ENCODE measurements at regions not wholly inside any gene's neighbourhood (a gene's known extent, or its start where the extent isn't known, plus 50 kb on each side); places are given as distances from the start of the nearest gene placed in this dataset.
"Not testable (repeated sequence)": the region's sequence is repeated elsewhere in the genome, so short reads cannot be mapped to it uniquely, and the experiment has no call there.

DNA sequence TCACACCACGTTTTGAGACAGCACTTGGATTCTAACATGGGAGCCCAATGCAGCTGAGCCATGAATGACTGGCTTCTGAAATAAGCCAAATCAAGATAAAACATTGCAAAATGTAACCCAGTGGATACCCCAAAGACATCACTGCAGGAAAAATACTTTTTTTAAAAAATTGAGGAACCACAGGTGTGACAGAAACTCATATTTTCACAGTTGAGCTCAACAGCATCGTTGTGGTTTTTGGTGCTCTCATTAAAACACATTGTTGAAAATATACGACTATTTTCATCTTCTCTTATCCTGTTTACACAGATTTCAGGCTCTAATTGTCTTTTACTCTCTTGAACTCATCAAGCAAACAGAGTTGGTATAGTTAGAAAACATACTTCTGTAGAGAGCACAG is 429.3 kb upstream of the VRK2 start:
- DNase-seq: no peak

DNA sequence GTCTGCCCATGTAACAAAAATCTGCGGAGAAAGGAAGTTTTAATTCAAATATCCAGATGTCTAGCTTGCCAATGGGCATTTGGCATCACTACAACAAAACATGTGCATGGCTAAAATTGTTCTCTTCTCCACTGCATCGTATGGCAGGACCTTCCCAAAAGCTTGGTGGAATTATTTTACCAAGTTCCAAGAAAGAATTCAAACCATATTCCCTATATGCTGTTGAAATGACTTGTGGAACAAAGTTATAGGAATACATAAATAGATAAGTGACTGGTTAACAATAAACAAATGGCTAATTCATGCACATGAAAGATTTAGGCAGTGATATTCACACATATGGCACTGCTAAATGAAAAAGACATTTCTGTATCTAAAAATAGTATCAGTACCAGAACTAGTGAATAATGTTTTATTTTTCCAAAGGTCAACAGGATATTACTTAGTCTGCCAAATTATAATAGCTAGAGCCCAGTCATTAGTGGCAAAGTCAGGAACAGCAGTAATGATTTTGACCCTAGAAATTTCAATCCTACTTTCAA is 425.4 kb upstream of the VRK2 start:
- no peak for DNase-seq

DNA sequence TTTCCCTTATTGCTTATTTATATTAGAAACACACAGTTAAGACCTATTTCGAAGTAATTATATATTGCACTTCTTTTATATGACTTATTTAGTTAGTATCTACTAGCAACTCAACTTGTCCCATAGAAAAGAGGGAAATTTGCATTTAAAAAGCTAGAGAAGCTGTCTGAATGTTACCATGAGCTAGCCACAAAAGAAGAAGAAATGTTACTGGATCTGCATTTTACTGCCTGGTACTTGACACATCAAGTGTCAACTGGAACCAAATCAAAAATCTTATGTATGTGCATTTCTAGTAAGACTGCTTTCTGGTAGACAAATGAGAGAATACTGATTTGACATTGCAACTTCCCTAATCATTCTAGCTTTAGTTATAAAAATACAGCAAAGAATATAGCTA is 424.6 kb upstream of the VRK2 start:
- no peak for DNase-seq

DNA sequence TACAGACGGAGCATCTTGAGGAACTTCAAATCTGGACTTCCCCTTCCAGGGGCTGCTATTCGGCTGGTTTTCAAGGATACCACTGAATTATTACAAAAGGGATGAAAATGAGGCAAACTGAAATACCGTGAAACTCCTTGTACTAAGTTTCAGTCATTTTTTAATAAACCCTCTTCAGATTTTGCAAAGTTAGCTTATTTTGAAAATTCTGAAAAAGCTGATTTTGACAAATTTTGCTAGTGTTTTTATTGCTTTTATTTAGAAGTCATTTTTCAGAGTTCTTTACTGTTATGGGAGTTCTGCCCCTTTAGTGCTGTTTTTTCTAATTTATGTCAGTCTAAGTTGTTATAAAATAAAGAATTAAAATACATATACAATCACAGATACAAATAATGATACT is 390.4 kb upstream of the VRK2 start:
- no peak for DNase-seq

DNA sequence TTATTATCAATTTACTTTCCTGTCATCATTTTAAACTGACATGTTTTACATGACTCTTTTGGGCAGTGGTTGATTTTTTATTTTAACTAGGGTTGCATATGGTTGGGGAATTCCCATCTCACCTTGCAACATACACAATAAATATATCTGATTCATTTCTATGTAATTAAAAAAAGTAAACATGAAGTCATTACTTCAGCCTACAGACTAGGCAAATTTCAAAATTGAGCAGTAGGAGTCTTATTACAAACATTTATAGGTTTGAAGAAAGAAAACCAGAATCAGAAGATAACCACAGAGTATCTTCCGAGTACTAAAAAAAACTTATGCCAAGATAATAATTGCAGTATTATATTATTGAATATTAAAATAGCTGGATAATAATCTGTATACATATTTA is 377.0 kb upstream of the VRK2 start:
- no peak for DNase-seq

DNA sequence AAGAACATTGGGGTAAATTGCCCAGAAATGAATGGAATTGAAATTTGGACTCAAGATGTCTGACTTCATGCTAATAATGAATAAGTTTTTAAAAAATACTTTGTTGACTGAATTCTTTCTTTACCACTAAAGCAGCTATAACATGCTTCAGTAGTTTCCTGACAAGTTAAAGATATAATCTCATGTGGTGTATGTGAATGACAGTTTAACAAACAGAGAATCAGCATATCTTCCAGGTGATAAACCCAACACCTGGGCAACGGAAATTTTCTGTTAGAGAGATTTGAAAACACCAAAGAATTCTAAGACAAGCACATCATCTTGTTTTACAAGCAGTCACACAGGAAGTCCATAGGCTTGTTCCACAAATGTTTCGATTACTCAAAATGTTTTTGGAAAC is 372.6 kb upstream of the VRK2 start:
- no peak for DNase-seq

DNA sequence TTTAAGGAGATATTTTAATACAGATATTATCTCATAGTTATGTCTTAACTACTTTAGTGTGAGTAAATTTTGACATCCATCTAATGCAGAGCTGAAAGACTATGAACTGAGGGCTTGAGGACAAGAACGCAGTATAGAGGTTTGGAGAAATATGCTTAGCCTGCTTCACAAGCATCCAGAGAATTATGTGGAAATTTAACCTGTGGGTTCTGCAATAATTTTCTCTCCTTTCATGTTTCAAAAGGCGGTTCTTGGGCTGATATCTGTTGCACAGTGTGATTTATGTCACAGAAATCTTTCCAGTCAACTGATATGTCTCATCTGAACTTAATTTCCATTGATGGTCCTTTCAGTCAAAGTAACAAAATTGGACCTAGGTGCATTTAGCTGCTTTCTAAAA is 371.9 kb upstream of the VRK2 start:
- DNase-seq: no peak

DNA sequence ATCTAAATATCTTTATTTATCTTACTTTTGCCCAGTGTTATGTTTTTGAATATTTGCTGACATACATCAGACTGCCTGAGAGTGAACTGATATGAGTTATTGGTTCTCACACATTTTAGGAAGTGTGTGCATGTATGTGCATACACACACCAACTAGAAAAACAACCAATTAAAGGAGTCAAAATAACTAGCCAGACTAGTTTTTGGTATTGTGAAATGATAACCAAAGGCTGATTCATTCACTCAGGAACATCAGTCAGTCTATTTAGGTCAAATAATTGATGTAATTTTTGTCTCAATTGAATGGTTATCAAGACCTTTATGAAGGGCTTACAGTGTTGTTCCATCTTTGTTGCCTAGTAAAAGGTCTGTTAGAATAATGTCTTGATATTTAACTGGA is 369.3 kb upstream of the VRK2 start:
- DNase-seq: no peak

DNA sequence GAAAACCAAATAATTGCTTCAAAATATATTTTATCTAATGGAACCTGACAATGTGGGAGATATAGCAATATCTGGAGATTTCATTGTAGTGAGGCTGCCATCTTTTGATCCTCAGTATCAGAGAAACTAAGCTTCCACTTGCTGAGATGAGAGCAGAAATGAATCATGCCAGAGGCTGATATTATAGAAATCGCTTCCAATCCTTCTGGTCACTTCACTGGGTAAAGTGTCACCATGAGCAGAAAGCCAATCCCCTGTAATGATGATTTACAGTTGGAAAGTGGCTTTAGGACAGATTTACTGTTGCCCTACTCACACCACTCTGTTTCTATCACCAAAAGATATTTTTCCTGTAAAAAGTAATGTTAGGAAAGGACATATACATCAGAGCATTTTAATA is 365.0 kb upstream of the VRK2 start:
- no peak for DNase-seq

DNA sequence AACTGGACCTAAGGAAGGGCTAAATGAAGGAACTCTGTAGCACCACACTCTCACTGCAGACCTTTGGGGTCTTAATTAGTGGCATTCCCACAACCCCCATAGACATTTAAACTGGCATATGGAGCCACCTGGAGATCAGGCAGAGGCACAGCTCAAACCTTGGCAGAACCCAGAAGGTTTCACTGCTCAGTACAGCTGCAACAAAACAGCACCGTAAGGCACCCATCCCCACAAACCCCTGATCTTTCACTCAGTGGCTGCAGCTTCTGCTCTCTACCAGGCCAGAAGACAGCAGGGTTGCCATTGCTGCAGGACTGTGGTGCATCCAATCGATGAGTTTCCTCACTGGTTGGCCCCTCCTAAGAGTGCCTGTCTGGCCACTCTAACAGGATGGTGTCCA is 361.6 kb upstream of the VRK2 start:
- no peak for DNase-seq

DNA sequence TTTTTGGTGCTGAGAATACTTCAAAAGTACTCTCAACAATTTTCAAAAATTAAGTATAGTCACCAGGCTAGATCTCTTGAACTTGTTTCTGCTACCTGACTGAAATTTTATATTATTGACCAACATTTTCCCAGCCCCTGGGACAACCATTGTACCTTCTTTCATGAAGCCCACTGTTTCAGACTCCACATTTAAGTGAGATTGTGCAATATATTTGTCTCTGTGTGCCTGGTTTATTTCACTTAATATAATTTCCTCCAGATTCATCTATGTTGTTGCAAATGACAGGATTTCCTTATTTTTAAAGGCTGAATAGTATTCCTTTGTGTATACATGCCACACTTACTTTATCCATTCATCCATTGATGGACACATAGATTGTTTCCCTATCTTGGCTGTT is 354.2 kb upstream of the VRK2 start:
- no peak for DNase-seq

DNA sequence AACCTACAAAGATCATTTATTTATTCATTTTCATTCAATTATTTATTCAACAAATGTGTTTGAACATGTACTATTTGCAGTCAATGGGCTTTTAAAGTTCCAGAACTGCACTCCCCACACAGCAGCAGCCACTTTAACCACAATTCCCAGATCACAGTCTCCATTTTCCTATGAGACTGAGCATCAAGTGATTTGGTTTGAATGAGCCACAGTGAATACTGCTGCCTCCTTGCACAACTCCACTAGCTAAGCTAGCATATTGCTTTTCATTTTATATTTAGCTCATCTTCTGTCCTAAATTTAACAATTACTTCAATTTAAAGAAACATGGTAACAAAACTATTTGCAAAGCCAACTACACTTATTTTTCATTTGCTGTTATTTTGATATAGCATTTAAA is 353.4 kb upstream of the VRK2 start:
- DNase-seq: no peak

DNA sequence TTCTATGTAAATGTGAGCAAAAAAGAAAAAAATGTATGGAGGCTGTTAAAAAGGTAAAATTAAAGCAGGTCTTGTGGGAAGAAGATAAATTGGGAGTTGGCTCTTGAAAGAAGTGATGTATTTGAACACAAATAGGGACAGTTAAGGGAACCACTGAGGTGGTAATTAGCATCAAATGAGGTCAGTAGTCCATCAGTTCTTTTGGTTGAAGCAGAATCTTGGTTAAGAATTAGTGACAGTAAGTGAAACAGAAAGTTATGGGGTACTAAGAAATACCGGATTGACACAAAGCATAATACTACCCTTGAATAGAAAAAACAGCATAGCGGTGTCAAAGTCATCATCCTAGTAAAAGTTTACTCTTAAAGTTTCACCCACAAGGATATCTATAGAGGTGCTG is 352.6 kb upstream of the VRK2 start:
- DNase-seq: no peak

DNA sequence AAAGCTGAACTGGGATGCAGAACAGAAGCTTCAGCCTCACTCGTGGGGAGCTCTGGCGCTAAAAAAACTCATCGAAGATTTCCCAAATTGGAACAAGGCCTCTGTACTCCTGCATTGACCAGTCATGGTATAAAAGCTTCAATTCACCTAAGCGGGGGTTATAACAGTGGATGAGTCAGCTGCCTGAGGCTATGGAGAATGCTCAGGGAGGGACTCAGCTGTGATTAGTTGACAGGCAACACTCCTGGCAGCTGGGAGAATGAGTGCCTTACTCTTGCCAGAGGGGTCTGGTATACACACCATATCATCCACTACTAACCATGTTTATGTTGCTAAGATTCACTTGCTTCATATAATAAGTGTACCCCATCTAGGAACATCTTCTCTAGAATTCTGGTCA is 350.6 kb upstream of the VRK2 start:
- DNase-seq: no peak

DNA sequence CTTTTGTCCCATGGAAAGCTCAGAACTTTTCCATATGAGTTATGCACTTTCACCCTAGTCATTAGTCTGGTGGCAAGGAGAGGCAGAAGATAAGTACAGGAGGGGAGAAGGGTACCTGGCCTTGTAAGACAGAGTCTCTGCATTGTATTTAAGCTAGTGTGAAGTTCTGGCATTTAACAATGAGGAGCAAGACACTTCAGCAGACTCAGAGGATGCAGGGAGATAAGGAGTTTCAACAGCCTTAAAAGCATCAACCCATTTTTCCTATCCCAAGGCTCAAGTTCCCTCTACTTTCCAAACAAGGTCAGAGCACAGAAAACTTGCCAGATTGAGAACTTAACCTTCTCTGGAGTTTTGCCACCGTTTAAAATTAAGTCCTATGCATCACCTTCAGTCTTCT is 348.2 kb upstream of the VRK2 start:
- no peak for DNase-seq

DNA sequence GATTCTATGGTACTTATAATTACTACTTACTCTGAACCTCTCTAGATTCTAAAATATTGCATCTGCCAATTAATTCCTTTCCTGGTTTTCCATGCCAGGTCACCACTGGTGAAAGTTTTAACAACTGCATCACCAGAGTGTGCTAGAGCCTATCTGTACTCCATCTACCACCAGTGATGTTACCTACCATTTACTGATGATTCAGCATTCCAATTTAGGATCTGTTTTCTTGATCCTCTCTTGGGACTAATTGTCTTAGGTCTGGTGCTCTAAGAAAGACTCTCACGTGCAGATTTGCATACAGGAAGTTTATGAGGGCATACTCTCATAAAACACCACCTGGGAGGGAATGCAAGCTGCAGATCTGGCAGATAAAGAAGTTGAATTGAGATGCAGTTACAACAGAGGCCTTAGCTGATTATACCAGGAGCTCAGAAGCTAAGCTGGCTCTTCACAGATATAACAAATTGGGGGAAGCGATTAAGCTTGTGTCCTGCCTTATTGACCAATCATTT is 347.6 kb upstream of the VRK2 start:
- DNase-seq: no peak

DNA sequence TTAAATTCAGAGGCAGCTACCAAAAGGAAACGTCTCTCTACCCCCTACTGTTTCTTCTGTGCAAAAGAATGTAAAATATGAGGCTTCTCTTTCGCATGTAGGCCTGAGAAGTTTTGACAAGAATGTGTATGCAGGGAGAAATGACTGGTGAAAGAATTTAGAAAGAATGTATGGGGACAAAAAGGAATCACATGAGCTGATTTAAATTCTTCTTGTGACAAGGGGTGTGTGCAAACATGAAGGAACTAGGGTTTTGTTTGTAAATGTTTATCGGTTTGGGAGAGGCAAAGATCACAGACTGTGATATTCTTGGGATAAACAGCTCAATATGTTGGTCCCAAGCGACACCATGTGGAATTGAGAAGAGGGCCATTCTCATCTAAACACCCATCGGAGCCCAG is 345.2 kb upstream of the VRK2 start:
- no peak for DNase-seq

DNA sequence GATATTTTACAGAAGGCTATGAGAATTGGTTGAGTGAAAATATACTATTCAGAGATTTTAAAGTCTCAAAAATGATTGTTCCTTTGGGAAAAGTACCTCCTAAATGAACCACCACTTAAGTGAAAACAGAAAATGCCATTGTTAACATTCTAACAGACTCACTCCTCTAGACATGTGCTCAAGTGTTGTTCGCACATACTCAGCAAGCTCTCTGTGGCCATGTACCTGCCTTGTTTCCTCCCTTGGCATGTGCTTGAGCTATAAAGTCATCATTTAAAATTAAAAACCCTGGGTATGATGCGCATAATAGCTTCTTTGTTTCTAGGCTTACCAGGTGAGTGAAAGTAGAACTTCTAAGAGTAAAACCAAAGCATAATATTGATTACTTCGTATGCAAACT is 343.2 kb upstream of the VRK2 start:
- DNase-seq: no peak

DNA sequence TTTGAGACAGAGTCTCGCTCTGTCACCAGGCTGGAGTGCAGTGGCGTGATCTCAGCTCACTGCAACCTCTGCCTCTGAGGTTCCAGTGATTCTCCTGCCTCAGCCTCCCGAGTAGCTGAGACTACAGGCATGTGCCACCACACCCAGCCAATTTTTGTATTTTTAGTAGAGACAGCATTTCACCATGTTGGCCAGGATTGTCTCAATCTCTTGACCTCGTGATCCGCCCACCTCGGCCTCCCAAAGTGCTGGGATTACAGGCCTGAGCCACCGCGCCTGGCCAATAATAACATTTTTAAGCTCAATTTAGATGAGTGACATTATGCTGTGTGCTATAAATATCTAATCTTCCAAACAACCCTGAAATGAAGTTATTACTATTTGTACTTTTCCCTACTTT is 338.8 kb upstream of the VRK2 start:
- DNase-seq: not testable (repeated sequence)

DNA sequence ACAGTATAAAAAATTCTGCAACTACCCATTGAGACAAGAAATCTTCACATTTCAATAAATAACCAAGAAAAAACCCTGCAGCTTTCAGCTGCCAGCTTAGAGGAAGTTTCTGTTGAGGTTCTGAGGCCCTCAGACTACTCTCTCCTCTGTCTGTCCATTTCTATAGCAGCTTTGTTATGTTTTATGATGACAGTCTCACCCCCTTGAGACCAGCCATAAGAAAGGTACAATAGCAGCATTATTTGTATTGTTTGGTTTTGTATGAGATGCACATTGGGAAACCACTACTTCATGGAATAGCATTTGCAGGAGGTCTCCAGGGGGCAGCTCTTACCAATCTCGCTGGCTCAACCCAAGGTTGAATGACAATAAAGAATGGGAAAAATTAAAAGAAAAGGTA is 334.6 kb upstream of the VRK2 start:
- DNase-seq: no peak

DNA sequence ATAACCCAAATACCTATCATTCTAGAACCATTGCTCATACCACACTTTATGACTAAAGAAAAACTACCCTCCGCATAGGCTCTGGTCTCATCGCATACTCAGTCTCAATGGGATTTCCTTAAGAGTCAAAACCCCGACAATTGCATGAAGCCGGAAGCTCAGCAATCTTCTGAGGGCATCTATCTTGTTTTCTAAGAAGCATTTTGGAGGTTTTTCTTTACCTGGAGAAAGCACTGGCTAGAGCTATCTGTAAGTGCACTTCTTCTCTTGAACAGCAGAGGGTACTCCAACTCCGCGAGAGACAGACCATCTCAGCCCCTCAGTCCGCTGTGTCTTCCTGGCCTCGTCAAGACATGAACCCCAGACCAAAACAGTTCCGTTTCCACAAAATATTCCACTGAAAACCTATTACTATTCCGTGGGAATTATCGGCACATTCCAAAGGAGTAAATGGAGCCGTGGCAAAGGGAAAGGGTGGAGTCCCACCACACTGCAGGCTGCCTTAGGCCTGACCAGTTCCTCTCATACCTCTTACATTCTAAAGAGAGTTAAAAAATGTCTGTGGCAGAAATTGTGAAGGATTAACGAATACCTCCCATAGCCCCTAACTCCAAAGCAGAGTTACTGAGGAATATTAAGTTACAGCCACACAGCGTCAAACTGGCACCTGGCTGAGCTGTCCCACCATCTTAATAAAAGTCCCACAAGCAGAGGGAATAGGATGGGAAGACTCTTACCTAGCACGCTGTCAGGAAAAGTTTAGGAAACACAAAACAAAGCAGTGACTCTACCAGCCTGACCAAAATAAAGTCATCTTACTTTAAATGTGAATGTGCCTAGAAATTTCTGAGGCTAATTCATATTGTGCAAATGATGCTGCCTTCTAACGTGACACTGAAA is 325.6 kb upstream of the VRK2 start:
- peak; percentile 39 for DNase-seq

DNA sequence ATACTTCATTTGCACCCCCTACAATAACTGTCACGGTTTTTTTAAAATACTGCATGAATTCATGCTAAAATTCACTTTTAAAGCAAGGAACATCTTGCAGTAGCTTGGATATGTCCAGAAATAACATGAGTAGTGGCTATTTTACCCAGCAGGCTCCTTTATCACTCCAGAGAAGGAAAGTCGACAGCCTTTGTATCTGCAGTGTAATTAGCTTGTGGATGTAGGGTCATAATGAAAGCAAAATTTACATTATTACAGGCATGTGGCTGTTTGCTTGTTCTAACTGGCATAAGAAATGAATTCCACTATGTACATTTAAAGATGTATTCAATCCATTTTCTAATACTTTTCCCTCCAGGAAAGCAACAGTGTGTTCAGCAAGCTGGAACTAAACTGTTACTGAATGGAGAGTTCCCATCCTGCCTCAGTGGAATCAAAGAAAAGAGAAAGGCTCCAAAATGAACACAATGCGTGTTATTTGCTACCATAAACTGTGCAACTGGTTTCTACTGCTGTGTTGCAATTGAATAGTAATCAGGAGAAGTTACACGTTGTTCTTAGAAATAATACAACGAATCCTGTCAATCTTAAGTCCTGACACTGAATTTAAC is 321.2 kb upstream of the VRK2 start:
- no peak for DNase-seq

DNA sequence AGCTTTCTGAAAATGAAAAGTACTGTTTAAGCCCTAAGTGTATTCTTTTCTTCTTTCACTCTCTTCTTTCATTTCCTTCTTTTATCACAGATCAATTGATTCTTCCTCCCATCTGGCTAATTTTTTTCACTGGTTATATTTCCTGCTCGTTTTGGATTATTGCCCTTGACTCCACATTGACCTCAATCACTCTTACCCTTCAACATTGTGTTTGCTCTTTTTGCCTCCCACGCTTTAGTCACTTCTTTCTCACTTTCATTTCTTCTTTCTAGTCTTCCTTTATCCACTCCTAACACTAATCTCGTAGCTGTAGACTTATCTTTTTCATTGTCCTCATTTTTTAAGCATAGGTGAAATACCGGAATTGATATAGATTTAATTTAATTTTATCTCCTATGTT is 320.3 kb upstream of the VRK2 start:
- no peak for DNase-seq

DNA sequence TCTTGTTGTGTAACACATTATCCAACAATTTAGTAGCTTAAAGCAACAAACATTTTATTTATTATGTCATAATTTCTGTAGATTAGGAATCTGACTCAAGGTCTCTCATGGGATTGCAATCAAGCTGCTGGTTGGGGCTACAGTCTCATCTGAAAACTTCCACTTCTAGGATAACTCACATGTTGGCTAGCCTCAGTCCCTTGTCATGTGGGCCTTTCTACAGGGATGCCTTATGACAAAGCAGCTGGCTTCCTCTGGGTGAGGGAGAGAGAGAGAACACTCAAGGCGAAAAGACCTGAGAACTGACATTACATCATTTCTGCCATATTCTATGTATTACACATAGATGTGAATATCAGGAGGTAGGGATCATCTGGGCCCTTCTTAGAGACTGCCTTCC is 317.9 kb upstream of the VRK2 start:
- no peak for DNase-seq

Data from left hindlimb (tissue), 1 donor.